ENCODE measurements at regions not wholly inside any gene's neighbourhood (a gene's known extent, or its start where the extent isn't known, plus 50 kb on each side); places are given as distances from the start of the nearest gene placed in this dataset.

- TF ChIP-seq CTCF (IDR thresholded peaks at IDR 0.05) (no peak), POLR2A (IDR thresholded peaks at IDR 0.05) (no peak)
Measured at GRCh38 chr7:8823486-8823885, 390.1 kb downstream of the NXPH1 start.

All from testis (tissue), 2 donors.